ENCODE measurements at regions not wholly inside any gene's neighbourhood (a gene's known extent, or its start where the extent isn't known, plus 50 kb on each side); places are given as distances from the start of the nearest gene placed in this dataset.

DNA sequence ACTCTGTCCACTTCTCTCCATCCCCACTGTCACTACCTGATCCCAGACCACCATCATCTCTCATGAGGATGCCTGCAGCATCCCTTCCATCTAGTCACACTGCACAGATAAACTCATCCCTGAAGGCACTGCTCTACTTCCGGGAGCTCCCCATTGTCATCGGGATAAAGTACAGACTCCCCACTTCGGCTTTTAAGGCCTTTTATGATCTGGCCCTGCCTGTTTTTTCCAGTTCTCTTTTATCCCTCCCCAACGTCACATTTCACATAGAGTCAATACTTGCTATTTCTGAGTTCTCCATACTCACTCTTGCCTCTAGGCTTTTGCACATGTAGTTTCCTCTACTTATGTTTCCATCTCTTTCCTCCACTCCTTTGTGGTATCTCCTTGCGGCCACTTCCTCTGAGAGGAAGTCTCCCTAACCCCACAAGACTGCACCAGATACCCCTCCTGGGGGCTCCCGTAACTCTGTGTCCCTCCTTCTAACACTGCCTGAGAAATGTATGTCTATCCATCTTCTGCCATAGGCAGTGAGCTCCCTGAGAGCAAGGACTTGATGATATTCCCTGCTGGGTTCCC is 66.9 kb downstream of the COPRS start:
- no peaks in the 10 kb centered on the region for H3K27me3 ChIP-seq (replicated peaks in 1 of 4; ENCODE audit: control insufficient read depth in 3 of 4, extremely low read depth in 1 of 4, insufficient read depth in 3 of 4, low read length in 3 of 4)
- no peak overlapping the region for H2BK5ac ChIP-seq (ENCODE audit: low read depth, low read length)
- no peaks in the 10 kb centered on the region for H3K4me1 ChIP-seq (replicated peaks in 1 of 4; ENCODE audit: control insufficient read depth in 3 of 4, insufficient read depth in 4 of 4, low read length in 3 of 4)
- H3K27ac ChIP-seq (ENCODE audit: low read depth, low read length) = no peak overlapping the region
- H2BK12ac ChIP-seq (ENCODE audit: low read depth, low read length) = no peak overlapping the region
- no peak overlapping the region for H2BK120ac ChIP-seq (replicated peaks; ENCODE audit: low read depth, low read length)
- no peaks in the 10 kb centered on the region for H3K79me1 ChIP-seq (ENCODE audit: low read depth, low read length)
- no peak overlapping the region for H3K56ac ChIP-seq (replicated peaks; ENCODE audit: insufficient read length, low read depth, low read length)
- TF ChIP-seq RFX5 (IDR thresholded peaks at IDR 0.05; ENCODE audit: borderline replicate concordance, low read depth, low read length) (no peak), POLR2A (IDR thresholded peaks at IDR 0.05; ENCODE audit: control extremely low read depth in 1 of 2, low read depth in 2 of 2, low read length in 2 of 2) (no peak), SIX5 (IDR thresholded peaks at IDR 0.05; ENCODE audit: low read depth, low read length) (no peak), GTF2F1 (IDR thresholded peaks at IDR 0.05; ENCODE audit: borderline replicate concordance, low read depth, low read length) (no peak), EGR1 (IDR thresholded peaks at IDR 0.05; ENCODE audit: borderline replicate concordance, low read depth, low read length) (no peak), NRF1 (IDR thresholded peaks at IDR 0.05; ENCODE audit: low read depth, low read length) (no peak), HDAC2 (IDR thresholded peaks at IDR 0.05; ENCODE audit: borderline replicate concordance in 1 of 2, low read depth in 2 of 2, low read length in 2 of 2) (no peak), SIRT6 (IDR thresholded peaks at IDR 0.05; ENCODE audit: low read length) (no peak), TAF1 (IDR thresholded peaks at IDR 0.05; ENCODE audit: low read depth, low read length) (no peak), JUND (IDR thresholded peaks at IDR 0.05; ENCODE audit: low read length) (no peak), KDM5A (IDR thresholded peaks at IDR 0.05; ENCODE audit: low read length) (no peak), POU5F1 (IDR thresholded peaks at IDR 0.05; ENCODE audit: low read depth, low read length) (no peak)
- TF ChIP-seq, protein P1, sequence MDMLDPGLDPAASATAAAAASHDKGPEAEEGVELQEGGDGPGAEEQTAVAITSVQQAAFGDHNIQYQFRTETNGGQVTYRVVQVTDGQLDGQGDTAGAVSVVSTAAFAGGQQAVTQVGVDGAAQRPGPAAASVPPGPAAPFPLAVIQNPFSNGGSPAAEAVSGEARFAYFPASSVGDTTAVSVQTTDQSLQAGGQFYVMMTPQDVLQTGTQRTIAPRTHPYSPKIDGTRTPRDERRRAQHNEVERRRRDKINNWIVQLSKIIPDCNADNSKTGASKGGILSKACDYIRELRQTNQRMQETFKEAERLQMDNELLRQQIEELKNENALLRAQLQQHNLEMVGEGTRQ (IDR thresholded peaks at IDR 0.05; ENCODE audit: low read length) = no peak
- TF ChIP-seq, protein P2, sequence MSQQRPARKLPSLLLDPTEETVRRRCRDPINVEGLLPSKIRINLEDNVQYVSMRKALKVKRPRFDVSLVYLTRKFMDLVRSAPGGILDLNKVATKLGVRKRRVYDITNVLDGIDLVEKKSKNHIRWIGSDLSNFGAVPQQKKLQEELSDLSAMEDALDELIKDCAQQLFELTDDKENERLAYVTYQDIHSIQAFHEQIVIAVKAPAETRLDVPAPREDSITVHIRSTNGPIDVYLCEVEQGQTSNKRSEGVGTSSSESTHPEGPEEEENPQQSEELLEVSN (IDR thresholded peaks at IDR 0.05) = no peak
- H4K91ac ChIP-seq (replicated peaks; ENCODE audit: insufficient read length, low read length) = no peak overlapping the region
- H3K79me2 ChIP-seq (ENCODE audit: control insufficient read depth in 1 of 2, insufficient read depth in 2 of 2, low read length in 2 of 2) = no peaks in the 10 kb centered on the region
- no peak overlapping the region for H3K4me3 ChIP-seq (ENCODE audit: extremely low read depth in 1 of 4, insufficient read depth in 2 of 4, low read depth in 3 of 4, low read length in 4 of 4)
- ChIA-PET POLR2A (ENCODE audit: partially characterized antibody) (no interaction called here), CTCF (ENCODE audit: partially characterized antibody) (interaction anchor here (0.8 kb wide), 1 partner anchor 251 kb away, joined by 4 read pairs; no protein-coding TSS in a partner anchor)
- no peaks in the 10 kb centered on the region for H3K36me3 ChIP-seq (ENCODE audit: control insufficient read depth in 2 of 4, insufficient read depth in 4 of 4, low read length in 3 of 4)
- no peak overlapping the region for H2AK5ac ChIP-seq (ENCODE audit: low read depth, low read length)
- H3K23ac ChIP-seq (ENCODE audit: insufficient read length) = no peak overlapping the region
- no peak overlapping the region for H2BK20ac ChIP-seq (ENCODE audit: low read length)
- no peak overlapping the region for H4K5ac ChIP-seq (ENCODE audit: insufficient read length, low read depth, low read length)
- H3K18ac ChIP-seq (ENCODE audit: extremely low read depth, low read length) = no peak overlapping the region
- WGBS, 2 experiments (ENCODE audit: extremely low coverage in 1 of 2, insufficient coverage in 1 of 2, insufficient read length in 1 of 2, insufficient replicate concordance in 2 of 2, low coverage in 1 of 2, low lambda C conversion rate in 2 of 2, missing lambda C conversion rate in 1 of 2) = 92% methylated on average over 6 of the region's 6 CpGs; no CpG with 5 or more reads in 1 of the 2 experiments
- H3K4ac ChIP-seq (replicated peaks; ENCODE audit: insufficient read length, low read depth, low read length) = no peak overlapping the region
- H2BK15ac ChIP-seq (ENCODE audit: low read length) = no peak overlapping the region
- no peaks in the 10 kb centered on the region for H3K9me3 ChIP-seq (ENCODE audit: insufficient read depth in 2 of 2, low read depth in 1 of 2, low read length in 1 of 2)
- no peak overlapping the region for H3K9ac ChIP-seq (replicated peaks in 1 of 4; ENCODE audit: extremely low read depth in 1 of 4, low read depth in 3 of 4, low read length in 3 of 4)
- no peaks in the 10 kb centered on the region for H4K20me1 ChIP-seq (replicated peaks in 1 of 2; ENCODE audit: control insufficient read depth in 1 of 2, insufficient read depth in 2 of 2, low read length in 2 of 2)
- H3K4me2 ChIP-seq (ENCODE audit: insufficient read depth in 1 of 2, low read depth in 2 of 2, low read length in 2 of 2) = no peak overlapping the region
- H3K23me2 ChIP-seq (ENCODE audit: low read depth, low read length) = no peaks in the 10 kb centered on the region
- FAIRE-seq = no peak
- H2AFZ ChIP-seq (ENCODE audit: low read length) = no peak overlapping the region
- no peak overlapping the region for H3K14ac ChIP-seq (ENCODE audit: insufficient read length)
- no peak for DNase-seq (ENCODE audit: low read depth in 1 of 2, low spot score in 2 of 2)
- no peak overlapping the region for H4K8ac ChIP-seq (ENCODE audit: extremely low read depth, insufficient read depth, low read length)

All from H1 (cell line).